H1 (cell line): ENCODE measurements at regions not wholly inside any gene's neighbourhood (a gene's known extent, or its start where the extent isn't known, plus 50 kb on each side); places are given as distances from the start of the nearest gene placed in this dataset.

Experiments used
- CTCF ChIA-PET: fragments of 300-600 bp; sonication (Branson Sonifier 250); formaldehyde crosslinking; loops from one replicate; lab custom pipeline; 2021; ENCODE audit not compliant: partially characterized antibody; lab: Charles Lee
- POLR2A ChIA-PET: fragments of 300-600 bp; sonication (Branson Sonifier 250); formaldehyde crosslinking; loops from one replicate; lab custom pipeline; 2021; ENCODE audit warnings: inconsistent platforms; ENCODE audit not compliant: partially characterized antibody; lab: Charles Lee
- DNase-seq, 2 experiments: peaks; one replicate each; pipeline versions ENCODE4 v3.0.0 to v3.0.0-alpha.2; 2010 to 2022; ENCODE audit warnings: low spot score in 2 of 2, low read depth in 1 of 2, mixed read lengths in 1 of 2
- FAIRE-seq: peaks from 2 replicates; lab custom pipeline; 2011; peaks lifted over from hg19 to GRCh38; lab: Jason Lieb, UNC
- H2AFZ ChIP-seq: 2 replicates; pipeline ENCODE4 v1.8.1; 2012; ENCODE audit warnings: low read length, inconsistent platforms
- H2AK5ac ChIP-seq: 2 replicates; pipeline ENCODE4 v1.6.1; 2013; ENCODE audit warnings: low read depth, low read length
- H2BK120ac ChIP-seq: replicated peaks from 2 replicates; pipeline ENCODE3; 2013; ENCODE audit warnings: low read depth, low read length, inconsistent platforms
- H2BK12ac ChIP-seq: 2 replicates; pipeline ENCODE4 v1.6.1; 2013; ENCODE audit warnings: low read depth, low read length
- H2BK15ac ChIP-seq: 2 replicates; pipeline ENCODE4 v1.6.1; 2013; ENCODE audit warnings: low read length
- H2BK20ac ChIP-seq: 2 replicates; pipeline ENCODE4 v1.6.1; 2013; ENCODE audit warnings: low read length
- H2BK5ac ChIP-seq: 2 replicates; pipeline ENCODE4 v1.6.1; 2013; ENCODE audit warnings: low read depth, low read length
- H3K14ac ChIP-seq: 2 replicates; pipeline ENCODE4 v1.6.1; 2013; ENCODE audit warnings: inconsistent platforms; ENCODE audit not compliant: insufficient read length
- H3K18ac ChIP-seq: 2 replicates; pipeline ENCODE4 v1.6.1; 2013; ENCODE audit warnings: low read length; ENCODE audit errors: extremely low read depth
- H3K23ac ChIP-seq: 2 replicates; pipeline ENCODE4 v1.6.1; 2013; ENCODE audit warnings: inconsistent platforms; ENCODE audit not compliant: insufficient read length
- H3K23me2 ChIP-seq: 2 replicates; pipeline ENCODE4 v1.6.1; 2013; ENCODE audit warnings: low read depth, low read length
- H3K27ac ChIP-seq: 2 replicates; pipeline ENCODE4 v1.6.1; 2011; ENCODE audit warnings: low read depth, low read length, inconsistent platforms
- H3K27me3 ChIP-seq, 4 experiments: replicated peaks in 1 of 4; 1 replicate in 1 of 4; 2 replicates in 3 of 4; pipeline versions ENCODE4 v1.6.1 to v1.8.1; 2011 to 2013; ENCODE audit warnings: low read length in 3 of 4, mild to moderate bottlenecking in 3 of 4, inconsistent platforms in 2 of 4, mixed read lengths in 2 of 4, moderate library complexity in 1 of 4; ENCODE audit not compliant: control insufficient read depth in 3 of 4, insufficient read depth in 3 of 4; ENCODE audit errors: extremely low read depth in 1 of 4
- H3K36me3 ChIP-seq, 4 experiments: 2 replicates each; pipeline versions ENCODE4 v1.6.1 to v1.8.1; 2011 to 2013; ENCODE audit warnings: mild to moderate bottlenecking in 4 of 4, low read length in 3 of 4, moderate library complexity in 2 of 4, control low read depth in 1 of 4, inconsistent platforms in 1 of 4; ENCODE audit not compliant: insufficient read depth in 4 of 4, control insufficient read depth in 2 of 4
- H3K4ac ChIP-seq: replicated peaks from 2 replicates; pipeline ENCODE3; 2013; ENCODE audit warnings: low read length, low read depth, mixed read lengths, inconsistent platforms; ENCODE audit not compliant: insufficient read length
- H3K4me1 ChIP-seq, 4 experiments: replicated peaks in 1 of 4; 1 replicate in 1 of 4; 2 replicates in 3 of 4; pipeline versions ENCODE4 v1.6.1 to v1.8.1; 2011 to 2013; ENCODE audit warnings: low read length in 3 of 4, inconsistent platforms in 2 of 4, mixed read lengths in 1 of 4; ENCODE audit not compliant: insufficient read depth in 4 of 4, control insufficient read depth in 3 of 4
- H3K4me2 ChIP-seq, 2 experiments: 2 replicates each; pipeline versions ENCODE4 v1.6.1 to v1.8.1; 2011 to 2013; ENCODE audit warnings: low read depth in 2 of 2, low read length in 2 of 2, control low read depth in 1 of 2, inconsistent platforms in 1 of 2, mild to moderate bottlenecking in 1 of 2; ENCODE audit not compliant: insufficient read depth in 1 of 2
- H3K4me3 ChIP-seq, 4 experiments: fragments of 200-600, 300-600 bp in 1 of 4; sonication (generic), shearing (Covaris generic), sonication (Bioruptor Twin) in 1 of 4; 2 replicates each; pipeline versions ENCODE4 v1.5.1 to v1.8.1; 2011 to 2016; ENCODE audit warnings: low read length in 4 of 4, low read depth in 3 of 4, control low read depth in 2 of 4, inconsistent platforms in 2 of 4, mild to moderate bottlenecking in 2 of 4, mixed read lengths in 1 of 4, moderate library complexity in 1 of 4; ENCODE audit not compliant: insufficient read depth in 2 of 4; ENCODE audit errors: extremely low read depth in 1 of 4
- H3K56ac ChIP-seq: replicated peaks from 2 replicates; pipeline ENCODE3; 2013; ENCODE audit warnings: low read depth, mild to moderate bottlenecking, mixed read lengths, low read length, inconsistent platforms; ENCODE audit not compliant: insufficient read length
- H3K79me1 ChIP-seq: 2 replicates; pipeline ENCODE4 v1.6.1; 2013; ENCODE audit warnings: low read depth, low read length, control low read depth
- H3K79me2 ChIP-seq, 2 experiments: 2 replicates each; pipeline versions ENCODE4 v1.6.1 to v1.8.1; 2012 to 2013; ENCODE audit warnings: low read length in 2 of 2, mild to moderate bottlenecking in 2 of 2, inconsistent platforms in 1 of 2; ENCODE audit not compliant: insufficient read depth in 2 of 2, control insufficient read depth in 1 of 2
- H3K9ac ChIP-seq, 4 experiments: replicated peaks in 1 of 4; 1 replicate in 1 of 4; 2 replicates in 3 of 4; pipeline versions ENCODE4 v1.6.1 to v1.8.1; 2011 to 2013; ENCODE audit warnings: low read depth in 3 of 4, low read length in 3 of 4, control low read depth in 2 of 4, mild to moderate bottlenecking in 2 of 4, moderate library complexity in 2 of 4, inconsistent platforms in 1 of 4; ENCODE audit errors: extremely low read depth in 1 of 4
- H3K9me3 ChIP-seq, 2 experiments: 2 replicates each; pipeline versions ENCODE4 v1.6.1 to v1.8.1; 2012 to 2013; ENCODE audit warnings: mild to moderate bottlenecking in 2 of 2, moderate library complexity in 2 of 2, control low read depth in 1 of 2, inconsistent platforms in 1 of 2, low read depth in 1 of 2, low read length in 1 of 2, mixed read lengths in 1 of 2; ENCODE audit not compliant: insufficient read depth in 2 of 2
- H4K20me1 ChIP-seq, 2 experiments: replicated peaks in 1 of 2; 2 replicates each; pipeline versions ENCODE3 to v1.8.1; 2011 to 2013; ENCODE audit warnings: inconsistent platforms in 2 of 2, low read length in 2 of 2, mild to moderate bottlenecking in 1 of 2; ENCODE audit not compliant: insufficient read depth in 2 of 2, control insufficient read depth in 1 of 2
- H4K5ac ChIP-seq: 2 replicates; pipeline ENCODE4 v1.6.1; 2013; ENCODE audit warnings: low read length, low read depth, mixed read lengths, inconsistent platforms; ENCODE audit not compliant: insufficient read length
- H4K8ac ChIP-seq: 2 replicates; pipeline ENCODE4 v1.8.0; 2013; ENCODE audit warnings: mild to moderate bottlenecking, moderate library complexity, low read length, inconsistent platforms; ENCODE audit not compliant: insufficient read depth; ENCODE audit errors: extremely low read depth
- H4K91ac ChIP-seq: replicated peaks from 2 replicates; pipeline ENCODE3; 2013; ENCODE audit warnings: low read length, mixed read lengths, inconsistent platforms; ENCODE audit not compliant: insufficient read length
- CEBPB ChIP-seq: IDR thresholded peaks from 2 replicates; pipeline ENCODE4 v1.6.1; 2012; ENCODE audit warnings: low read depth, low read length
- CHD1 ChIP-seq: IDR thresholded peaks from 2 replicates; pipeline ENCODE4 v1.6.1; 2012; ENCODE audit warnings: low read depth, low read length, improper control_type of control experiment
- CHD2 ChIP-seq: IDR thresholded peaks from 2 replicates; pipeline ENCODE4 v1.6.1; 2012; ENCODE audit warnings: low read length, improper control_type of control experiment
- EP300 ChIP-seq, 2 experiments: IDR thresholded peaks; 1 replicate in 1 of 2; 2 replicates in 1 of 2; pipeline ENCODE4 v1.6.1; 2011 to 2012; ENCODE audit warnings: low read depth in 2 of 2, low read length in 2 of 2, mild to moderate bottlenecking in 2 of 2, borderline replicate concordance in 1 of 2, inconsistent platforms in 1 of 2, moderate library complexity in 1 of 2
- KDM4A ChIP-seq: IDR thresholded peaks from one replicate; pipeline ENCODE4 v1.7.1; 2012; ENCODE audit warnings: low read depth, mild to moderate bottlenecking, moderate library complexity, low read length, inconsistent platforms; ENCODE audit not compliant: severe bottlenecking
- MAFK ChIP-seq: IDR thresholded peaks from 2 replicates; pipeline ENCODE4 v1.6.1; 2012; ENCODE audit warnings: low read depth, mild to moderate bottlenecking, improper control_type of control experiment, low read length
- MAX ChIP-seq: IDR thresholded peaks from 2 replicates; pipeline ENCODE4 v1.6.1; 2012; ENCODE audit warnings: inconsistent platforms
- POLR2A ChIP-seq, 2 experiments: IDR thresholded peaks; 1 replicate in 1 of 2; 2 replicates in 1 of 2; pipeline ENCODE4 v1.6.1; 2011; ENCODE audit warnings: low read depth in 2 of 2, low read length in 2 of 2, mild to moderate bottlenecking in 2 of 2; ENCODE audit errors: control extremely low read depth in 1 of 2
- SP4 ChIP-seq: IDR thresholded peaks from 2 replicates; pipeline ENCODE4 v1.6.1; 2012; ENCODE audit warnings: low read length, inconsistent platforms
- SRF ChIP-seq: IDR thresholded peaks from 2 replicates; pipeline ENCODE4 v1.6.1; 2011; ENCODE audit warnings: mild to moderate bottlenecking, low read depth, low read length, moderate library complexity
- SUZ12 ChIP-seq: fragments of 200-600 bp; sonication (generic); IDR thresholded peaks from 2 replicates; pipeline ENCODE4 v1.6.1; 2012; ENCODE audit warnings: mild to moderate bottlenecking, inconsistent platforms, low read length, moderate library complexity, mixed read lengths
- YY1 ChIP-seq: IDR thresholded peaks from 2 replicates; pipeline ENCODE4 v1.6.1; 2011; ENCODE audit warnings: low read depth, mild to moderate bottlenecking, low read length
- WGBS, 2 experiments: shearing (Covaris generic) in 1 of 2; methylation state at CpG; one replicate each; pipeline versions ENCODE4 v1.1.6 to v1.1.7; 2013 to 2015; ENCODE audit warnings: low lambda C conversion rate in 2 of 2, mixed read lengths in 2 of 2, inconsistent platforms in 1 of 2, low coverage in 1 of 2, missing lambda C conversion rate in 1 of 2; ENCODE audit not compliant: insufficient replicate concordance in 2 of 2, insufficient coverage in 1 of 2, insufficient read length in 1 of 2; ENCODE audit errors: extremely low coverage in 1 of 2, missing lambda C conversion rate in 1 of 2; 5-methylcytosine and 5-hydroxymethylcytosine counted together

- no peak overlapping the region for H3K4me2 ChIP-seq
- H3K4me1 ChIP-seq: peaks cover 0 to 7% (median 6%) of the 10 kb centered on the region in 4 experiments; a peak in 6 of 7 replicates
- H4K5ac ChIP-seq: no peak overlapping the region
- H3K56ac ChIP-seq: no peak overlapping the region
- H3K4ac ChIP-seq: no peak overlapping the region
- H3K79me2 ChIP-seq: no peaks in the 10 kb centered on the region
- no peaks in the 10 kb centered on the region for H3K79me1 ChIP-seq
- no peaks in the 10 kb centered on the region for H3K36me3 ChIP-seq
- TF ChIP-seq MAX: no peak
- no peak for TF ChIP-seq CEBPB
- no peak for TF ChIP-seq POLR2A (IDR thresholded peaks at IDR 0.05; ENCODE audit: control extremely low read depth in 1 of 2, low read depth in 2 of 2, low read length in 2 of 2)
- TF ChIP-seq SRF: no peak
- TF ChIP-seq CHD1: no peak
- no peak for TF ChIP-seq YY1
- TF ChIP-seq KDM4A: no peak
- TF ChIP-seq MAFK: no peak
- TF ChIP-seq SP4: no peak
- no peak for TF ChIP-seq CHD2
- TF ChIP-seq EP300 (IDR thresholded peaks at IDR 0.05; ENCODE audit: borderline replicate concordance in 1 of 2, low read depth in 2 of 2, low read length in 2 of 2): no peak
- TF ChIP-seq SUZ12: no peak
- no peak overlapping the region for H2AFZ ChIP-seq
- H4K8ac ChIP-seq: no peak overlapping the region
- no peak overlapping the region for H2AK5ac ChIP-seq
- no peak overlapping the region for H3K18ac ChIP-seq
- POLR2A ChIA-PET: no interaction called here
- no peak overlapping the region for H2BK15ac ChIP-seq
- H3K23me2 ChIP-seq: no peaks in the 10 kb centered on the region
- no peak overlapping the region for H3K27ac ChIP-seq
- H2BK20ac ChIP-seq: no peak overlapping the region
- no peak overlapping the region for H4K91ac ChIP-seq
- no peak overlapping the region for H2BK120ac ChIP-seq
- no peak overlapping the region for H2BK12ac ChIP-seq
- H2BK5ac ChIP-seq: no peak overlapping the region
- H3K4me3 ChIP-seq: no peak overlapping the region
- H3K14ac ChIP-seq: no peak overlapping the region
- H3K9ac ChIP-seq: no peak overlapping the region
- H4K20me1 ChIP-seq: no peaks in the 10 kb centered on the region
- 81% methylated on average over 6 of the region's 6 CpGs; no CpG with 5 or more reads in 1 of the 2 experiments for WGBS, 2 experiments
- no peaks in the 10 kb centered on the region for H3K9me3 ChIP-seq
- DNase-seq (no peak), FAIRE-seq (no peak)
- no peaks in the 10 kb centered on the region; a peak in 1 of 7 replicates for H3K27me3 ChIP-seq
- CTCF ChIA-PET: no interaction called here
- no peak overlapping the region for H3K23ac ChIP-seq
Observed at GRCh38 chr1:115433483-115433882, 95.4 kb upstream of the NGF start.
